Left ventricle myocardium inferior (tissue), 1 donor: ENCODE measurements at regions not wholly inside any gene's neighbourhood (a gene's known extent, or its start where the extent isn't known, plus 50 kb on each side); places are given as distances from the start of the nearest gene placed in this dataset.

ENCODE experiments used
- DNase-seq: peaks from one replicate; pipeline ENCODE4 v3.0.0-alpha.2; 2020
- H3K27ac ChIP-seq: fragments of 200-600 bp; replicated peaks from 2 replicates; pipeline ENCODE4 v1.8.0; 2021
- H3K27me3 ChIP-seq: fragments of 200-600 bp; 2 replicates; pipeline ENCODE4 v1.8.0; 2021; ENCODE audit warnings: low read depth
- H3K36me3 ChIP-seq: fragments of 200-600 bp; 2 replicates; pipeline ENCODE4 v1.8.0; 2021
- H3K4me1 ChIP-seq: fragments of 200-600 bp; 2 replicates; pipeline ENCODE4 v1.8.0; 2021
- H3K4me3 ChIP-seq: fragments of 200-600 bp; 2 replicates; pipeline ENCODE4 v1.8.0; 2021; ENCODE audit warnings: mild to moderate bottlenecking, moderate library complexity
- H3K9me3 ChIP-seq: fragments of 200-600 bp; replicated peaks from 2 replicates; pipeline ENCODE4 v1.8.0; 2021
- CTCF ChIP-seq: fragments of 200-600 bp; IDR thresholded peaks from 2 replicates; pipeline ENCODE4 v1.8.0; 2021; ENCODE audit warnings: antibody characterized with exemption, mild to moderate bottlenecking, borderline replicate concordance
- intact Hi-C: fragments of 100-400 bp; cut with micrococcal nuclease; formaldehyde crosslinking; loops from one replicate; pipeline ENCODE4 v1.11.0; 2022
- donor health status: DM: no; HTN: yes; CAD: no; lungs with severe emphysema.

- Histone ChIP-seq H3K36me3 (no peaks in the 10 kb centered on the region), H3K9me3 (peaks cover 7% of the 10 kb centered on the region), H3K4me3 (no peak overlapping the region), H3K4me1 (no peaks in the 10 kb centered on the region), H3K27ac (no peak overlapping the region), H3K27me3 (peaks cover 57% of the 10 kb centered on the region)
- TF ChIP-seq CTCF = no peak
- intact Hi-C loops = no loop called here
- DNase-seq = no peak
Measured at GRCh38 chr10:125557801-125558505, 125.0 kb downstream of the TEX36 start.

- no peak for TF ChIP-seq CTCF
- Histone ChIP-seq H3K36me3 (no peaks in the 10 kb centered on the region), H3K4me1 (no peaks in the 10 kb centered on the region), H3K4me3 (no peak overlapping the region), H3K9me3 (peaks cover 14% of the 10 kb centered on the region), H3K27ac (no peak overlapping the region), H3K27me3 (peaks cover 54% of the 10 kb centered on the region)
- DNase-seq = no peak
- intact Hi-C loops = no loop called here
Measured at GRCh38 chr10:125557311-125557710, 125.7 kb downstream of the TEX36 start.

GRCh38 chr10:125556882-125557281 is 126.1 kb downstream of the TEX36 start:
- TF ChIP-seq CTCF = no peak
- no peaks in the 10 kb centered on the region for H3K36me3 ChIP-seq
- no peak overlapping the region for H3K4me3 ChIP-seq
- DNase-seq = no peak
- peaks cover 54% of the 10 kb centered on the region for H3K27me3 ChIP-seq
- intact Hi-C loops = no loop called here
- H3K4me1 ChIP-seq = no peaks in the 10 kb centered on the region
- H3K27ac ChIP-seq = no peak overlapping the region
- H3K9me3 ChIP-seq = peaks cover 18% of the 10 kb centered on the region

- Histone ChIP-seq H3K9me3 (peaks cover 19% of the 10 kb centered on the region), H3K27ac (no peak overlapping the region), H3K27me3 (peaks cover 58% of the 10 kb centered on the region), H3K36me3 (no peaks in the 10 kb centered on the region), H3K4me1 (no peaks in the 10 kb centered on the region), H3K4me3 (no peak overlapping the region)
- intact Hi-C loops = no loop called here
- TF ChIP-seq CTCF = no peak
- DNase-seq = no peak
Measured at GRCh38 chr10:125555743-125556142, 127.2 kb downstream of the TEX36 start.

- Histone ChIP-seq H3K27me3 (peaks cover 62% of the 10 kb centered on the region), H3K36me3 (no peaks in the 10 kb centered on the region), H3K4me3 (no peak overlapping the region), H3K4me1 (no peaks in the 10 kb centered on the region), H3K27ac (no peak overlapping the region), H3K9me3 (peaks cover 19% of the 10 kb centered on the region)
- intact Hi-C loops = no loop called here
- no peak for TF ChIP-seq CTCF
- no peak for DNase-seq
Measured at GRCh38 chr10:125555267-125555666, 127.7 kb downstream of the TEX36 start.
